ENCODE measurements at regions not wholly inside any gene's neighbourhood (a gene's known extent, or its start where the extent isn't known, plus 50 kb on each side); places are given as distances from the start of the nearest gene placed in this dataset.
A peak's percentile ranks its signal among the peaks of the same experiment; 100 is the strongest.

DNA sequence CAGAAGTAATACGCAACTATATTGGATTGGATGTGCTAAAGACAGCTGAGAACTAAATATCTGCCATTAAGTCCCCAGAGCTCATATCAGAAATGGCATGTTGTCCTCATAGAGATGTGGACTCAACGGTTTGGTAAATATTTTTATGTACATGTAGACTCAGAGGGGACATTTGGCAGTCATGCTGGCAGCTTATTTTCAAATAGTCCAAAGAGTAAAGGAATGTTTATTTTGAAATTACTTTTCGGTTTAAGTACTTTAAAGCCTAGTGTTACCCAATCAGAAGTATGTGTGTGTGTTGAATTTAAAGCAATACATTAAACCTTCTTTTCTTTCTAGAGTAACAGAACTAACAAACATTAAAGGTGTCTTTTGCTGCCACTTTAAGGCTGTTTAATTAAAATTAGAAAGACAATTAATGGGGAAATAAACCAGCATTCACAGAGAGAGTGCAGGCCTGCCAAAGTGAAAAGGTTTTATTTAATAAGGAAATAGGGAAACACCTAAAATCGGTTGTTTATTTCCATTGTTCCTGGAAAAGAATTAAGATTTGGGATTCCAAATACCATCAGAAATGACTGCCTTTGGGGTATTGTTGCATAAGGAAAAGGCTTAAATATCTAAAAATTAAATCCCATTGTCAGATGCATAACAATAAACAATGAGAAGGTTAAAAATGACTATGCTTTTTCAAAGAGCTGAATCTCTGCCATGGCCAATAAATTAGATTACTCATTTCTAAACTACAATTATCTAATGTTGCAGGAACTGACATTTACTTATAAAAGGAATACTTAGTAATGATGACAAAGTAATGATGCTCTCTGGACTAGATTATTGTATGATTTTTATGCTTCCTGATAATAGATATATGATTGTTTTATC, 113.4 kb upstream of the AHR start:
- DNase-seq = no peak

GRCh38 chr7:17185690-17186070, 112.8 kb upstream of the AHR start:
- DNase-seq = no peak

DNA sequence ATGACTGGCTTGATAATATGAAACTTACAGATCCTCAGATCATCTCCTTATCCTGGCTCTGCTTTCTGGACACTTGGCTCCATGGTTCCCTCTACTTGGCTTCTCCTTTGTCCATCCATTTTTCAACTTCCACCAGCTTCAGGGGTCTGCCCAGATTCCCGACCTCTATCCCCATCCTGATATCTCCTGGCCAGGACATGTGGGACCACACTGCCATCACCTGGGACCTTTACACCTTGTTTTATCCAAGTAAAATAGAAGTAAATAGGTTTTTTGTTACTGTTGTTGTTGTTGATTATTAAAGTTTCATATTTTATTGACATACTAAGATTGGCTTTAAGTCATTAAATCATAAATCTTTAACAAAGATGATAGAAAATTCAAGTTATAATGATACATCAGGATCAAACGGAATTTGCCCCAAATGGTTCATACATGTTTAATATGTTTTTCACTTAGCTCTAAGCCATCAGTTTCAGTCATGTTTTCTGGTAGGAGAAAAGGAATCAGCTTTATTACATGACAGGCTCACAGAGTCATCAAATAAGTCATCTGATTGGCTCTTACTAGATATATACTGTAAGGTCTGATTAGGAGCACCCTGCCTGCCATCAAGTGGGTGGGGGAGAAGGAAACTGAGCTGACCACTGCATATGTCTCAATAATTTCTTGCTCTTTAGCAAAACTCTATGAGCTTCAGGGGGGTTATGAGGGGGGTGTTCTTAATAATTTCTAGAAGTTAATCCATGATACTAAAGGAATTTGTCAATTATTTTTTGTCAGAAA, 111.5 kb upstream of the AHR start:
- DNase-seq = no peak

- DNase-seq = no peak
Measured at GRCh38 chr7:17194656-17195055, 103.8 kb upstream of the AHR start.

GRCh38 chr7:17195576-17195975, 102.9 kb upstream of the AHR start:
- no peak for DNase-seq

- DNase-seq = no peak
Measured at GRCh38 chr7:17205910-17206309, 92.5 kb upstream of the AHR start.

DNA sequence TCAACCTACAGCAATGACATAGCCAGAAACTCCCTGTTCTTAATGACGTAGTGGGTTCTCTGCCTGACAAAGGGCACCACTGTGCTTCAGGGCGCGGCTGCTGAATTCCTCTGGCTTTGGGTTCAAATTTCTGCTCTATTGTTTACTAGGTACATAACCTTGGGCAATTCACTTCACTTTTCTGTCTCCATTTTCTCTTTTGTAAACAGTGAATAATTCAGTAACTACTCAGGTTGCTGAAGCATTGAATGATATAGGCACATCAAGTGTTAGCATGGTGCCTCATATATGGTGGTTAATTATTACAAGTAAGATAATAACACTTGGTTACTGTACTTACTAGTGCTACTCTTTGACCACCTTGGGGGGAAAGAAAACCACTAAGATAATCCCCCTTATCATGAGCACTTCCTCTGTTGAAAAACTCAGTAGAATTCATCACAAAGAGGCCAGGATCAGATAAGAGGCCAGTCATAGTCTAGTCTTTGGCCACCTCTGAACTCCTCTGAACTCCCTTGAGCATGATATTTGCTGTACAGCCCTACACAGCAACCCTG, 92.0 kb upstream of the AHR start:
- DNase-seq = no peak

- no peak for DNase-seq
Measured at GRCh38 chr7:17207220-17207619, 91.2 kb upstream of the AHR start.

DNA sequence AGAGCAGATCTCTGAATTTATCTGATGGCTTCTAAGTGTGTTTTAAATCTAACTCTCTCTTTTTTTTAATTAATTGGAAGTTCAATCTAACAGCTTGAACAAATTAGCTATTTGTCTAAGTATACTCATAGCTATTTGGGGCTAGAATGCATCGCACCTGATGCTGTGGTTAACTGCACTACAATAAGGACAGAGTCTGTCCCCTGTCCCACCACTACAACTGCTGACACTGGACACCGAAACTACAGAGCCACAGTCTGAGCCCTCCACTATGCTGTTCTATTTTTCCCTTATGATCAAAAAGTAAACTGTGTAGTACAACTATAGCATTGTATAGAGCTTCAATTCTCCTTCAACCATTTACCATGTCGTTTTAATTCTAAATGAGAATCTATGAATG, 89.4 kb upstream of the AHR start:
- no peak for DNase-seq

- DNase-seq = no peak
Measured at GRCh38 chr7:17211307-17211836, 87.1 kb upstream of the AHR start.

DNA sequence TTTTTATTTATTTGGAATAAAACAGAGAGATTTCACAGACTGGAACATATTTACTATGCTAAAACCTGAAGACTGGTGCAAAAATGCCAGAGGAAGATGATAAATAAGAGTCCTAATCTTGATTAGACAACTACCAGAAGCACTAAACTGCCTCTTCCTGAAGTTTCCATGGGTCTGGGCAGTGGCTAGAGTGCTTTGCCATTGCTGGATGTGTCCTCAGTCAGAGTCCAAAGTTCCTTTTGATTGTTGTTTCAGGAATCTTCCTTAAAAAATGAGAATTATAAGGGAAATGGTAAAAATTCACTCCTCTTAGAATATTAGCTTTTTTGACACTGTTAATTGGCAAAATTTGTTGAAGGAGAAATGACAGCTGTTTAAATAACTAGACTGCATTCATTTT, 86.3 kb upstream of the AHR start:
- DNase-seq = no peak

DNA sequence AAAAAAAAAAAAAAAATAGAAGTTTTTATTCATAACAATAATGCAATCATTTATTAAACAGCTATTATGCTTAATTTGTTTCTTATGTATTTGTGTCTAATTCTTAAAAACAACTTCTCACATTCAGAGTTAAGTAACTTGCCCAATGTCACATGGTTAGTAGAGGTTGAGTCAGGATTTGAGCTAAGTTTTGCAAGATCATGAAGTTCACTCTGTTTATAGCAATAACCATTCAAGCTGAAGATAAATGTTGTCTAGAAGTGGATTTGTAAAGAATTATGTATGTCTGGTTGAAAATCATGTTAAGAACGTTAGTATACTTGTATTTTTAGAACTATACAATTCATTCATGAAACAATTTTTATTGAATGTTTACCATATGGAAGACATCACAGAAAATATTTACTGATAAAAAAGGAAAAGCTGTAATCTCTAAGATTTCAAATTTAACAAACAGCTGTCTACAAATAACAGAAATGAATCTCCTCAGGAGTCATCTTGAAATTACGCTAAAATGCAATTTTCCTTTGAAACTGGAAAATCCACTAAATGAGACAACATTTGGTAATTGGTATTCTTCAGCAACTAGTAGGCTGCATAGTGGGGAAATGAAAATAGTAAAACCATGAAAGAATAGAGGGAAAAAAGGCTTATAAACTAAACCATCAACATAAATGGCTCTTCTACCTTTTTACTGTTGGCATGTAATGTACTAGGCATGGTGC, 70.5 kb upstream of the AHR start:
- no peak for DNase-seq

DNA sequence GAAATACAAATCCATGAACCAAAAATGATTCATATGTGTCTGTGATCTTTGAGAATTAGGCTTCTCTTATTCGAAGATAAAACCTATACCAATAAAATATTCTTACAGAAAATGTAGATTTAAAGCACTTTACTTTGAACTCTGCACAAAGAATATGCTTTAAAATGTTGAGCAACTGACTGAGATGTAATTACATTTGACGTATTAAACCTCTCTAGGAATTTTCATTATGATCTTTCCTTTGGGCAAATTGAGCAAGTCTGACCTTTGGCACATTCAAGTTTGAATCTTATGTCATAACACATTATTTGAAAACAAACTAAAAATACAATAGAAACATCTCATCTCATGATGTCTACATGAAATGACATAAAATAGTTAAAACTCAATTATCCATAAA, 69.2 kb upstream of the AHR start:
- no peak for DNase-seq

DNA sequence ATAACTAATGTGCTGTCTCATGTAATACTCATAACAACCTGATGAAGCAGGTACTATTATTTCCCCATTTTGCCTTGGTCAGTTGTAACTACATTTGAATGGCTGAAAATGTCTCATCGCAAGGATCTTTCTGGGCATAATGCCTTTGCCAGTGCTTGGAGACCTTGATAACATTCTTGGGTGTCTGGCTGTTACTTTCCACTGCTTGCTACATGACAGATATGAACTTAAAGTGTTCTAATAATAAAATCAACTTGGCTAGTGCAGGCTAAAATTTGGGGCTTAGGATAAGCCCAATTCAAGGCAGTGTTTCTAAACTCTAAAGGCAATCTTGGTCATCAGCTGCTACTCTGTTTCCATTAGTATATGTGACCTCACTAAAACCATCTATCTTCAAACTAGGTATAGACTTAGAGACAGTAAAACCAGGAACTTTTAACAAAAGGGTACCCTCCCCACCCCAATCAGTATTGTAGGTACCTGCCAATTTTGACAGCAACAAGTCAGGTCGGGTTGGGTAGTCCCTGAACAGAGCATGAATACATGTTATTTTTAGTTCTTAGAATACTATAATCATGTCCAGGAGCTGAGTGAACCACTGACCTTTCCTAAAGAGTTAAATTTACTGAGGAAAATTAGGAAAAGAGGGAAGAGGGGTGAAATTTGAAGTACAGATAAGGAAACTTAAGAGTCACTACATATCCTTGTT, 68.2 kb upstream of the AHR start:
- DNase-seq = no peak

- no peak for DNase-seq
Measured at GRCh38 chr7:17233603-17234002, 64.8 kb upstream of the AHR start.

- DNase-seq = peak; percentile 73
Measured at GRCh38 chr7:17234030-17234397, 64.4 kb upstream of the AHR start.

- peak; percentile 88 for DNase-seq
Measured at GRCh38 chr7:17234398-17235031, 63.9 kb upstream of the AHR start.

GRCh38 chr7:17236171-17236570, 62.3 kb upstream of the AHR start:
- DNase-seq = no peak

- DNase-seq = no peak
Measured at GRCh38 chr7:17236603-17237002, 61.8 kb upstream of the AHR start.

DNA sequence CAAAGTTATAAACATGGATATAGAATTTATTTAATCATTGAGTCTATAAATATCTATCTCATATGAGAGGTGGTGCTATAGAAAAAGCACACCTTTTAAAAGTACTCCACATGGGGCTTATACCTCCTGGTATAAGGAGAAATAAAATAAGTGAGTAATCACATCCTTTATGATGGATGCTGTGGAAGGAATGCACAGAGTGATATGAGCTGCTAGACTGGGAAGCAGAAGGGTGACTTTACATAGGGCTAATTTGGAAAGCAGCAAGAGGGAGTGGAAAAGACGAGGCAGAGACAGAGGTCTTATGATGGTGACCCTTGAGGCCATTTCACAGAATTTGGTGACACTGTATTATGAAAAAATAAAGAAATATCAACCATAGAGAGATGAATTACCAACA, 59.4 kb upstream of the AHR start:
- DNase-seq = no peak

DNA sequence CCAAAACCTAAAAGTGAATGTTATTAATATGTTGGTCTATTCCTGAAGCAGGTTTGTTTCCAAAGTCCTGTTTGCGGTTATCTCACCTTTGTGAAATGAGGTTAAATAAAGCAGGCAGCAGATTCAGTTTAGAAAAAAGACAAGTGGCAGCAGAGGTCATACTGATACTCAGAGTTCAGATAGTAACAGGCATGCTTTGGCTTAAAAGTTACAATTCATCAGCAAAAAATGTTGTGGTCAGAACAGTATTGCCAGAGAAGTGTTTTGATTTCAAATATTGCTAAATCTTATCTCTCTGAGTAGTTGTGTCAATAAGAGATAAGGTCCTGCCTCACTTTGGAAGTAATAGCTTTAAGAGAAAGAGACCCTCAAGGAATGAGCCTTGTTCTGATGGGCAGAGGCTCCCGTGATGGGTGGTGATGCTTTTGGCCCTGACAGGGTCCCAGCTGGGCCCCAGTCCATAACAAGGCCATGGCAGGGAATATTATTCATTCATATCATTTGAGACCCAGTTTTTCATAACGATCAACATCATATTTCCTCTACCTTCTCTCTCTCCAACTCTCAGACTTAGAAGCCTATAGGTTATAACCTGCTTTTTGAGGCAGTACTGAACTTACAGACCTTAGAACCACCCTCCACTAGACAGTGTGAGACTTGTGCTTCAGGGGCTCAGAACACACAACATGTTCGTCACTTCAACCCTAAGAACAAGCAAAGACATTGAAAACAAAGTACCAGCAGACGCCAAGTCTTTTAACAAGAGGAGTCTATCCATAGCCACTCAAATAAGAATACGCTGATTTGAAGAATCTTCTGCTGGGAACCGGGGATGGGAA, 58.5 kb upstream of the AHR start:
- no peak for DNase-seq
